ENCODE measurements at regions not wholly inside any gene's neighbourhood (a gene's known extent, or its start where the extent isn't known, plus 50 kb on each side); places are given as distances from the start of the nearest gene placed in this dataset.

DNA sequence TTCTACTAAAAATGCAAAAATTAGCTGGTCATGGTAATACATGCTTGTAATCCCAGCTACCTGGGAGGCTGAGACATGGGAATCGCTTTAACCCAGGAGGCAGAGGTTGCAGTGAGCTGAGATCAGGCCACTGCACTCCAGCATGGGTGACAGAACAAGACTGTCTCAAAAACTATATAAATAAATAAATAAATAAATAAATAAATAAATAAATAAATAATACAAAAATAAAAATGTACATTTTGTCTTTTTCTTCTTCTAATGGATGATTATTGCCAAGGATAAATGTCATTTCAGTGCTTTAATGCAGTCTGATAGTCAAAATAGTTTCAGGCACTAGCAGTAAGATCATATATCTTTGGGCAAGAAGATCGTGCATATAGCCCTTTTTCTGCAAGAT, 727.6 kb upstream of the SEMA3D start:
- TF ChIP-seq CTCF (IDR thresholded peaks at IDR 0.05): no peak
- TF ChIP-seq POLR2A (IDR thresholded peaks at IDR 0.05): no peak

All from lower leg skin (tissue), 3 donors.